HG03175 (cell line): ENCODE measurements at regions not wholly inside any gene's neighbourhood (a gene's known extent, or its start where the extent isn't known, plus 50 kb on each side); places are given as distances from the start of the nearest gene placed in this dataset.
"Not testable (repeated sequence)": the region's sequence is repeated elsewhere in the genome, so short reads cannot be mapped to it uniquely, and the experiment has no call there.

Experiments
- ATAC-seq: cut with Tn5 transposase; IDR thresholded peaks from one replicate; pipeline ENCODE4 v1.9.1; 2021; ENCODE audit warnings: mild to moderate bottlenecking, moderate library complexity; ENCODE audit not compliant: unreplicated experiment

DNA sequence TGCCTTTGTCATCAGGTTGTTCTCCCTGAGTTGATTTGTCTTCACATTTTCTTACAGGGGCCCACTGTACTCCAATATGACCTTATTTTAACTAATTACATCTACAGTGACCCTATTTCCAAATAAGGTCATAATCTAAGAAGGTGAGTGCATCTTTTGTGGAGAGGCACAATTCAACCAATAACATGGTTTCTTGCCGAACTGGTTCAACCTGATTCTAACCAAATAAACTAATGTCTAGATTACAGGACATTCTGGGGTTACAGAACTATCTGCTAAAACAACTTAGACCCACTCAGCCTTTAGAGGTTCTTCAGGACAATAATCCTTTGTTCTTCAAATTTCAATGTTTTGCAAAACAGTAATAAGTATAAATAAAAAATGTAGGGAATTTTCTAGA, 496.5 kb upstream of the SOX11 start:
- no peak for ATAC-seq

DNA sequence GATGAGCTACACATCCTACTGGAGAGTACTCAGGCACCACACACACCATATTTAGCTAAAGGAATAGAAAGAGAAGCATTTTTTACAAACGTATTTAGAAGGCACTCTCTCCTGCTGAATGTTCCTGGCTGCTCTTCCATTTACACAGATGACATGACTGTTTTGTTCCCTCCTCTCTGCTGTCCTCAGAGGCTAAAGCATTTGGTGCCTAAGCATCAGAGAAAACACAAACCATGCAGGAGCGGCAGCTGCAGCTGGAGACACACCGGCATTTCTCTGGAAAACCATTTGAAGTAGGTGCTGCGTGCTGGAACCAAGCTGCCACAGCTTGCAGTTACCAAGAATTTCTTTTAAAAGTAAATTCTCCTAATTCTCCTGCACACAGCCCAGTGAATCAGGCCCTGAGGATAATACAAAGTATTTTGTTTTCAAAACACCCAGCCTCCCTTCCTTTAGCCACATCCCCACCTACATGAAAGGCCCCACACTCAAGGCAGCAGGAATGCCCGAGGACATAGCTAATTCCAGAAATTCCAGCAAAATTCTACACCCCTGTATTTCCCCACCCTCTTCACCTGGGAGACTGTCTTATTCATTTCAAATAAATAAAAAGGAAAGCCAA, 488.9 kb upstream of the SOX11 start:
- no peak for ATAC-seq

DNA sequence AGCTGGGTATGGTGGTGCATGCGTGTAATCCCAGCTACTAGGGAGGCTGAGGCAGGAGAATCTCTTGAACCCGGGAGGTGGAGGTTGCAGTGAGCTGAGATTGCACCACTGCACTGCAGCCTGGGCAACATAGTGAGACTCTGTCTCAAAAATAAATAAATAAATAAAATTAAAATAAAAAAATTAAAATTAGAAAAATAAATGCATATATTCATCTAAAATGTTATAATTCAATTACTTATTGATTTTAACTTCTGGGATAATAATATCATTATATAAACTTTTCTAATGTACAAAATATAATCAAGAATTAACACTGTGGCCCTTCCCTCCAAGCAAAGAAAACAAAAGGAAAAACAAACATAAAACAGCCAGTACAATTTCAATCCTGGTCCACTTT, 485.4 kb upstream of the SOX11 start:
- not testable (repeated sequence) for ATAC-seq

DNA sequence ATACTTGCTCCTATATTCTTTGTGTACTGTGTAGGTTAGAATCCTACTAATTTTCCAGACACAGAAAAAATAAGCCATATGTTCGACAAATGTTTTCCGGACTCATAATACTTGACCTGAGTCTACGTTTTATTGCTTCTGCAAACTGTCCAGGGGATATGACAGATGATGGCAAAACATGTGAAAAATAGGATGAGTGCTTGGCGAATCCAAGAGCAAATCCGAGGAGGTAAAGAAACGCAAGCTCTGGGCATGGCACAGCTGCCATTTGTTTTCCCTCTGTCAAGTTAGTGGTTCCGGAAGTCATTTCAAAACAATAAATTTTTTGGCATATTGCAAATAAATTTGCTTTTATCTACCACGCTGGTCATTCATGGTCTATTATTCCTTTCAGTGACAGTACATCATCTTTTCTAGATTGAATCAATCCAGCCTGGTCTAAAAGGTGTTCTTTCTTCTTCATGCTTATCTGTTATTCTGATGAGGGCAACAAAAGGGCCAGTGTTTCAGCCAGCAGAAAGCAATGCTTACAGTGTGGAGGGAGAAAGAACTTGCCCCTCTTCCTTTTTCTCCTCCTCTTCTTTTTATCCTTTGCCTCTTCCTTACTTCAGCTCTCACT, 476.1 kb upstream of the SOX11 start:
- ATAC-seq = no peak

DNA sequence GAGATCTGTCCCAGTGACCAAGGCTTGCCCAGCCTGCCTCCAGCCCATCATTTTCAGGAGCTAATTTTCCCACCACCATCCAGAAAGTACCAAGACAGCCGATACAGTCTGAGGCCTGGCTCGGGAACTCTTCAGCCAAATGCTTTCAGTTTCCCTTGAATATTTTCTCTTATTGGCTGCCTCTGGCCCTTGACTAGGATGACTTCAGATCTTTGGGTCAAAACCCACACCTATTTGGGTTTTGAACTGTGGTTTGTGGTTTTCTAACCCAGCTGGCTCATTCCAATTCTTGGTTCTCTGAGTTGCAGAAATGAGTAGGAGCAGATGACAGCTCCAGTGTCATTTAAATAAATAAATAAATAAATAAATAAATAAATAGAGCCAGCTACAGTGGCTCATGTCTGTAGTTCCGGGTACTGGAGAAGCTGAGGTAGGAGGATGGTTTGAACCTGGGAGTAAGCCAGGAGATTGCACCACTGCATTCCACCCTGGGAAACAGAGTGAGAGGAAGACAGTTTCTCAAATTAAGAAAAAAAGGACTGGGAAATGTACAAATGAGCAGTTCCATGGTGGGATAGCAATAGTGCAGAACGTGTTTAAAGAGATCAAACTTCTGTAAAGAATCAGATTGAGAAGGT, 465.0 kb upstream of the SOX11 start:
- ATAC-seq = no peak

DNA sequence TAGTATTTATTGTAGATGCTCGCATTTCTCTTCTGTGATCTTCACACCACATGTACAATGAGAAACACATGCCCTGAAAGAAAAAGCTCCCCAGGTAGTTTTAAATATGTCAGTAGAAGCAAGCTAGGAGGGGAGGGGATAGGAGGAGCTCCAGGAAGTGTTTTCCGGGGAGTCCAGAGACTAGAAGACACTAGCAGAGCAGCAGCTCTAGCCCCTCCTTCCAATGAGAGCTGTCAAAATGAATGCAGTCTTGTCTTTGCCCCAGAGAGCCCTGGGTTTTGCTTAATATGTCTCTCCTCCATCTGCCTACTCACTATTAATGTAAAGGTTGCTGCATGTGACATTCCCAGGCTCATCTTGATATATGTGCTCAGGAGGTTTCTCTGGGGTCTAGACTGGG, 462.6 kb upstream of the SOX11 start:
- no peak for ATAC-seq

DNA sequence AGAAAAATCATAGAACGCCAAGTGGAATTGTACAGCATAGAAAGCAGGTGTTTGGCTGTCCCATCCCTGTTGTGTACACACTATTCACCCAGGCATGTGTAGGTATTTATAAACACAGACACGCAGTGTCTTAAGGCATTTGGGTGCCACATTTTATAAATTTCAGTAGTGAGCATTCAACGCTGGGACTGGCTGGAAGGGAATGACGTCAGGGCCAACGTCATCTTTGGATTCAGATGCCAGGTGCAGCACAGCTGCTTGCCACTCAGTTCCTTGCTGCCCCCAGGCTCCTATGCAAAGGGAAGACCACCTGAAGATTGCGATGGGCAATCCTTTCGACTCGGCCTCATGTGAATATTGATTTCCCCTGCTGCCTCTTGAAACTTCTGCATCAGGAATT, 461.7 kb upstream of the SOX11 start:
- ATAC-seq = no peak

DNA sequence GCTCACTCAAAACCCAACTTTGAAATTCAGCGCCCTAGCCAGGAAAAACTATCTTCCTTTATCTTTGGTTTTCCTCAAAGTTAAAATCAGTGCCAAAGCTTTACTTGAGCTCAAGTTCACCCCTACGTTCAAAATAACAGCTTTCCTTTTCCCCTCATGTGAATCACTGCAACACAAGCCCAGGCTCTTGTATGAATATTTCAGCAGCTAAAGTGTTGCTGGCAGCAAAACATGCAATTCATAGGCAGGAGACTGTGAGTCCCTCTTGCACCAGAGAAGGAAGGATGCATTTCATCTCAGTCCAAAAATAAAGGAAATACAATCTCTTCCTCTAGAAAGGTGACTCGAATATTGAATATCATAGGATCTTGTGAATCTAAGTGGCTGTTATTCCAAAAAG, 461.3 kb upstream of the SOX11 start:
- no peak for ATAC-seq

DNA sequence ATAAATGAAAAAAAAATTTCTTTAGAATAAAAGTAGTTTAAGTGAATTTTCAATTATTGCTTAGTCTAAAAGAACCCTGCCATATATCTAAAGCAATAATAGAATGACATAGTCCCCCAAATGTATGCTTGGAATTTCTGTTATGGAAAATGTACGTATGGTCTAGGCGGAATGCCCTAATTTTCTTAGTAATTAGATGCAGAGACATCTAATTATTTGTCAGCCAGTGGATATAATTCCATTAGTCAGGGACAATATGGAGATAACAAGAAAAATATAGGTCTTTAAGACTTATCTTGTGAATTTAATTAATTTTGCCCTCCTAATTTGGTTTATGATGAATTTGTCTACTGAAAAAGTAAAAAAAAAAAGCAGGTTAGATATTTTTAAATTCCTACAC, 460.9 kb upstream of the SOX11 start:
- ATAC-seq = no peak

DNA sequence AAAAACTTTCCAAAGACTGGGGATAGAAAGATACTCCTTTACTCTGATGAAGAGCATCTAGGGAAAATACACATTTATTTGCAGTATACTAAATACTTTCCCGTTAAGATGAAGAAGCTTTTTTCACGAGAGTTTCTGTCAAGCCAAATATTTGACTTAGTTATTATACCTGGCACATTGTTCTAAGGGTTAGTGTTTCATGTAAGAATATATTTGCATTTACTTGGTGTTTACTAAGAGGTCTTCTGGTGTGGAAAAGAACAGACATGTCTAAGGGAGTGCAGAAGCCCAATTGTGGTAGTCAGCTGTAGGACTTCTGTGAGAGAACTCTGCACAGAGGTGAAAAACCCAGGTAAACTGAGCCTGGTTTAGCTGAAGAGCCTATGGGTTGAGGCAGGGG, 457.6 kb upstream of the SOX11 start:
- ATAC-seq = no peak

DNA sequence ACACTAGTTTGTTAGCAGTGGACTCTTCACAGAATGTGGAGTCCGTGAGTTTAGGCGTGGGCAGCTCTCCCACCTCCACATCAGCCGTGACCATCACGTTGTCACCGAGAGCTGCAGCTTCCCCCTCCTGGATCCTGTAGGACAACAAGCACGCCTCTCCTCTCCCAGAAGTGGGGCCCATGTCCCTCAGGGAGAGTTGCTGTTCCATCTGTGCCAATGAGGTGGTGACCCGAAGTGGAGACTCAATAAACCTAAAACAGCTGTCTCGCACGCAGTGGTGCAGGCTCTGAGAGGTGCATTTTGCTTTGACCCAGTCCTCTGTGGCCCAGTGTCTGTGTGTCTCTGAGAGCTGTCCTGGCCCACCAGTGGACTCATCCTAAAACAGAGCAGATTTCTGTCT, 456.5 kb upstream of the SOX11 start:
- ATAC-seq = no peak

DNA sequence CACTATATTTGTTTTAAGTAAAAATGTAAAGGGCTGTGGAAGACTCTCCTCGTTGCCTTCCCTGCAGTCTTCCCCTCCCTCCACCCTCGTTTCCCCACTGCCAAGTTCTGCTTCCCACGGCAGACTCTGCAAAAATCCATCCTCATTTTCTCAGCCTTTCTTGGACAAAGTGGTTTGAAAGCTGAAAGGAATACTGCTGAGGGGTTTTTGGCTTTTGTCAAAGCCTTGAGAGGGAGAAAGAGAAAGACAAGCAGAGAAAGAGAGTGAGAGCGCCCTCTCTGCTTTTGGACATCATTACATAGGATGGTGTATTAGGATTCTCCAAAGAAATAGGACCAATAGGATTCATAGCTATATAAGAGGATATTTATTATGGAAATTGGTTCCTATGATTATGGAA, 455.9 kb upstream of the SOX11 start:
- no peak for ATAC-seq

DNA sequence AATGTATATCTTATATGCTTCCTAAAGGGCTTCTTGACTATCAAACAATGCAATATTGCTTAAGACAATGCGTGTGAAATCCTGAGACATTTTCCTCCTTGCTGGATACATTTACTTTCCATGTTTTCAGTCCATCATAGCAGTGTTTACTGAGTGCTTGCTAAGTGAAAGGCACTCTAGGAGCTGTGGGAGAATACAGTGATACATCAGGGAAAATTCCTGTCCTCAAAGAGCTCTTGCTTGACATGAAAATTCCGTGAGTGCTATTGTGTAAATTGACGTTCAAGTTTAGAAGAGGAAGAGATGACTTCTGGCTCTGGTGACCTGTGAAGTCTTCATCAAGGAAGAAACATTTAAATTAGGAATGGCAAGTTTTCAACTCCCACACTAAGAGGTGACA, 449.4 kb upstream of the SOX11 start:
- no peak for ATAC-seq

DNA sequence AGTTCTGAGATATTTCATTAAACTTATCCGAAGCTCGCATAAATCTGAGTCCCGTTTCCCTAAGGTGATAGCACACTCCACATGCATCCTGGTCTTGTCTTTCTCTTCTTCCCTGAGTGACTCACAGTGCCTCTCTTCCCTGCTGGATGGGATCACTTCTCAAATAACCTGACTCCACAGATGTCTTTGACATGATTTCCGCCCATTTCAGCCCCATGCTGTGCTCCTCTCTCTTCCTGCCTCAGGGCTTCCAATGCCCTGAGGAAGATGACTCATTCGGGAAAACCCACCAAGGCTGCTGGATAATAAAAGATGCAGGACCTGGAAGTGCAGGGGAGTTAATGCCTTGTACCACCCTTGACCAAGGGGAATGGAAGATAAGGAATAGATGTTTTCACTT, 441.7 kb upstream of the SOX11 start:
- ATAC-seq = no peak

DNA sequence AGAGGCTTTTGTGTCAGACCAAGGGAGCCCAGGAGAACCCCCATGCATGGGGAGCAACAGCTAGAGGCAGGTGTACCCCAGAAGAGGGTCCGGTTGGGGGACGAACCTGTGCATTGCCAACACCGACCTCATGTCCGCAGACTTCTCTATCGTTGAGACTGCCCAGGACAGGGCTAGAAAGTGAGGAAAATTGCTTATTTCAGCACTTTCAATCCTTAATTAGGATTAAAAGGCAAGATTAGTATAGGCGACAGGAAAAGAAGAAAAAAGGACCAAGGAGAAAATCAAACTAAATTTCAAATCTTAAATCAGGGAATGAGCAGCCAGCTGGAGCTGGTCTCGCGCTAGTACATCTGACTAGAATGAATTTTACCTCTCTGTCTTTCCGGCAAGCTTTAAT, 438.9 kb upstream of the SOX11 start:
- no peak for ATAC-seq

DNA sequence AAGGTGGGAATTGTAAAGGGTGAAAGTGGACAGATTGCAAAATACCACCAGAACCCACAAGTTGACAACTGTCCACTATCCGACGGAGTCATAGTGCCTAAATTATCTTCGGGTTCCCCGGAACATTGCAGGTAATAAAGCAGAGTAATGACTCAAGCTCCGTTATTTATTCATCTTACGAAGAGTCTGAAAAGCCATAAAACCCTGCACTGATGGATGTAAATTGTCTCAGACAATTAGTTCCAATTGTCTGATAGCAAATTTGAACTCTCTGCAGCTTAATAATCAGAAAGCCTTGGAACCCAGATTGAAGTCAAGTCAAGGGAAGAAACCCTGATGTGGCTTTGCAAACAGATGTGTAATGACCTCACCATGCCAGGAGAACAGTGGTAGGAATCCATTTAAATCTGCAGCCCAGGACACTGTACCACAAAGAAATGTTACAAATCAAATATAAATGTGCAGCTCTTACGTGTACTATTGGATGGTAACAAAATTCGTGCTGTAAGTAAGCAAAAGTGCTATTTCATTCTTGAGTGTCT, 437.3 kb upstream of the SOX11 start:
- no peak for ATAC-seq

DNA sequence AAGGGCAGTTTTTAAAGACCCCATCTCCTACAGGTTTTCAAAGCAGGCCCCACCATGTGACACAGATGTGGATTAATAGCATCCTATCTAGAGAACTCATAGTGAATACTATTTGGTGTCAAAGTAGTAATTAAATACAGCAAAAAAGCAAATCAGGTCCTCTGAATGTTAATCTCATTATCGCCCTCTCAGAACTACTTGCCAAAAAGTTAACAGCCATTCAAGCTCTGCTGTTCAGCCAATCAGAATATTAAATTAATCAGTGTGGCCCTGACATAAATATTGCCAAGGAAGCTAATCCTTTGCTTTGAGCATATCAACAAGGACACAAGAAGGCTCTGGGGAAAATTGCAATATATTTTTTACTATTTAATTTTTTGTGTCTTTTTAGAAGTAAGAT, 428.9 kb upstream of the SOX11 start:
- no peak for ATAC-seq

DNA sequence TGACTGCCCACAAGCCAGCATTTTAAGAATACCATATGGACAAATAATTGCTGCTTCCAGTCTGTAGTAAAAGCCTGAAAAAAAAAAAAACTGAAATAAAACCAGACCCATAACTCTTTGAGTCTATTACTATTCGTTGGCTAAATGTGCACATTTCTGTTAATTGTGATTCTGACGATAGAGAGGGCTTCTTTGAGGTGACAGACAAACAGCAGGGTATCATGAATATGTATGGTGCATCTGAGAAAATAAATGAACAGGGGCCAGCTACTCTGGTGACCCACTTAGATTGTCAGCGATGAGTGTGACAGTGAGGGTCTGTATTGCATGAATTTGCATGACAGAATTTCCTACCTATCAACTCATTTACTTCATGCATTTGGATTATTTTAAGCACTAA, 427.8 kb upstream of the SOX11 start:
- ATAC-seq = no peak

DNA sequence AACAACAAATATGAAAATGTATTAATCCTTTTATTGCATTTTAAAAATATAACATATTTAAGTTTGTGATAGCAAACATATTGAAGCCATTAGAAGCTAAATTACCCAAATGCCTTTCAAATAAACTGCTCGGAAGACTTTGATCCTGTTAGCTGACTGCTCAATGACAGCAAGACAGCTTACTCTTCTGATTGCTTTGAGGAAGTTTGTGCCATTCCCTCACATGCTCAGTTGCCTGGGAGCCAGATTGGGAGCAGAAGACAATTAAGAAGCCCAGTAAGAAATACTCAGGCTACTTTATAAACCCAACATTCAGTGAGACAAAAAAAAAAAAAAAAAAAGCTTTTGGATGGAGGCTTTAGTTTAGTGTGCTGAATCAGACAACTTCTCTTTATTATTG, 407.1 kb upstream of the SOX11 start:
- ATAC-seq = no peak

DNA sequence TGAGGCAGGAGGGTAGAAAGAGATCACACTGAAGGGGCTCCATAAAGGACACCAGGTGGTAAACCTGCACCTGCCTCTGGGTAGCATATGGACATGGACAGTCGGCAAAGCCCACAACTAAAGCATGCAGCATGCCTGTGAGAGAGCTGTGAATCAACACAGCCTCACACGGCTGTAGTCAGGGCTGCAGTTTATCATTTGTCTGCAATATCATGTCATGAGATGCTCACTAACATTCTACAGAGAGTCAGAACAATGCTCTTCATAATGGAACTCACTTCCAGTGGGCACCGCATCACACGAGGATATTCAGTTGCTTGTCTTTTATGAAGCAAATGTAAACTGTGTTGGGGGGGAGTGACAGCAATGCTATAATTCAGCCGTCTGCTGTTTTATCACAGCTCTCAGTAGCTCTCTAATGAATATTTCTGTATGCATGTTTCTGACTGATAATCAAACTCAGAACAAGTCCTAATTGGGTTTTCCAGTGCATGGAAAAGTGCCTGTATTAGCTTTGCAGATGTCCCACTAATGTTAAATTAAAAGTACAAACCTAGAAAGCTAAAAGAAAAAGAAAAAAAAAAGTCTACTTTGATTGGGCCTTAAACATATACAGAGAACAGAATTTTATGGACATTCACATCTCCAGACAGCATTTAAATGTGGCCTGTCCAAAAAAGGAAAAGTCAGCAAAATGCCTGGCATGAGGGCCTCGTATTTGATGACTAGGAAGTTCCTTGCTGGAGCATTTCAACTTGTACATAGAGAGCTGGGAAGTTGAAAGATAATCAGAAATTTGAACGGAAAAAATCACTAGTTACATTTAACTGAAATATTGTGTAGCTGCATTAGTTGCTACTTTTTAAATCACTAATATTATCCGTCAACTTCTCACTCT, 406.1 kb upstream of the SOX11 start:
- ATAC-seq = no peak

DNA sequence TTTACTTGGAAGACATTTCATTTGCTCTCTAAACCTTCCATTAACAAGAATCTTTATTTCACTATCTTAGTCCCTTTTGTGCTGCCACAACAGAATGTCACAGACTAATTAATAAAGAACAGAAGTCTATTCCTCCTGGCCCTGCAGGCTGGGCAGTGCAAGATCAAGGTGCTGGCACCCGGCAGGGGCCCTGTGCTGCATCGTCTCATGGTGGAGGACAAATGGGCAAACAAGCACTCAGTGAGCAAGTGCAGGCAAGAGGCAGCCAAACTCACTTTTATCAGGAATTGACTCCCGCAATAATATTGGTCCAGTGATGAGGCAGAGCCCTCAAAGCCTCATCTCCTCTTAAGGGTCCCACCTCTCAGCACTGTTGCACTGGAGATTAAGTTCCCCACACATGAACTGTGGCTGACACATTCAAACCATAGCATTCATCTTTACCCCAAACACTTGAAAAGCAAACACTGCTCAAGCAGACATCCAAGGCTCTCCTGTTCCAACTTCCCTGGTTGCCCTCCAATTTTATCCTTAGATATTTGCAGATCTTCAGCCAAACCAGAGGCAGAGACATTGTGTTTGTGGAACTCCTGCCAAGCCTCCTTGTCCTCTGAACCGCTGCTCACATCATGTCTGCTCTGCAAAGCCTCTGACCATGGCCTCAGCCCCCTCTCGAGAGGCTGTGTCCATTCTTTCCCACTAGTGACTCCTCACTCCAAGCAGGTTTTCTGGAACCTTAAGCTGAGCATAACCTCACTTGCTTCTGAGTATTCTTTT, 404.4 kb upstream of the SOX11 start:
- ATAC-seq = no peak
